ENCODE measurements at regions not wholly inside any gene's neighbourhood (a gene's known extent, or its start where the extent isn't known, plus 50 kb on each side); places are given as distances from the start of the nearest gene placed in this dataset.

GRCh38 chr14:34099635-34100034 is 148.8 kb upstream of the EGLN3 start:
- intact Hi-C loops (cut with DNase I), result no loop called here

GRCh38 chr14:34098985-34099349 is 148.1 kb upstream of the EGLN3 start:
- DNase-seq (no peak), ATAC-seq (no peak)
- TF ChIP-seq CTCF (IDR thresholded peaks at IDR 0.05), result no peak
- H3K4me3 ChIP-seq, result no peak overlapping the region
- no peak overlapping the region for H3K27ac ChIP-seq
- no peaks in the 10 kb centered on the region for H3K9me3 ChIP-seq
- no peaks in the 10 kb centered on the region for H3K4me1 ChIP-seq
- H3K36me3 ChIP-seq, result no peaks in the 10 kb centered on the region
- intact Hi-C loops (cut with DNase I), result no loop called here
- no peaks in the 10 kb centered on the region for H3K27me3 ChIP-seq (ENCODE audit: low read depth)

More at GRCh38 chr14:34099635-34100034, 148.8 kb upstream of the EGLN3 start:
- Histone ChIP-seq H3K27me3 (ENCODE audit: low read depth) (no peaks in the 10 kb centered on the region), H3K4me1 (no peaks in the 10 kb centered on the region), H3K36me3 (no peaks in the 10 kb centered on the region), H3K4me3 (no peak overlapping the region), H3K27ac (no peak overlapping the region), H3K9me3 (no peaks in the 10 kb centered on the region)
- DNase-seq (no peak), ATAC-seq (no peak)
- no peak for TF ChIP-seq CTCF (IDR thresholded peaks at IDR 0.05)

GRCh38 chr14:34098045-34098984 is 147.4 kb upstream of the EGLN3 start:
- Histone ChIP-seq H3K4me1 (no peaks in the 10 kb centered on the region), H3K4me3 (no peak overlapping the region), H3K36me3 (no peaks in the 10 kb centered on the region), H3K27ac (no peak overlapping the region), H3K27me3 (ENCODE audit: low read depth) (no peaks in the 10 kb centered on the region), H3K9me3 (no peaks in the 10 kb centered on the region)
- TF ChIP-seq CTCF (IDR thresholded peaks at IDR 0.05), result peak; percentile 49
- intact Hi-C loops (cut with DNase I), result no loop called here
- no peak for DNase-seq
- ATAC-seq, result peak in 1 of 2 donors; percentile 33

GRCh38 chr14:34097644-34098043 is 146.8 kb upstream of the EGLN3 start:
- Histone ChIP-seq H3K36me3 (no peaks in the 10 kb centered on the region), H3K9me3 (no peaks in the 10 kb centered on the region), H3K27ac (no peak overlapping the region), H3K27me3 (ENCODE audit: low read depth) (no peaks in the 10 kb centered on the region), H3K4me1 (no peaks in the 10 kb centered on the region), H3K4me3 (no peak overlapping the region)
- intact Hi-C loops (cut with DNase I), result no loop called here
- ATAC-seq (peak; percentile 18 to 24), DNase-seq (no peak)
- no peak for TF ChIP-seq CTCF (IDR thresholded peaks at IDR 0.05)

GRCh38 chr14:34094384-34094783 is 143.5 kb upstream of the EGLN3 start:
- intact Hi-C loops (cut with DNase I), result no loop called here
- no peaks in the 10 kb centered on the region for H3K27me3 ChIP-seq (ENCODE audit: low read depth)
- H3K4me1 ChIP-seq, result no peaks in the 10 kb centered on the region
- no peak for TF ChIP-seq CTCF (IDR thresholded peaks at IDR 0.05)
- no peaks in the 10 kb centered on the region for H3K36me3 ChIP-seq
- no peak for DNase-seq
- no peak overlapping the region for H3K27ac ChIP-seq
- H3K4me3 ChIP-seq, result no peak overlapping the region
- ATAC-seq, result no peak
- no peaks in the 10 kb centered on the region for H3K9me3 ChIP-seq

All from lower lobe of right lung (tissue), 2 donors.